Tibial nerve (tissue), 4 donors: ENCODE measurements at regions not wholly inside any gene's neighbourhood (a gene's known extent, or its start where the extent isn't known, plus 50 kb on each side); places are given as distances from the start of the nearest gene placed in this dataset.
"Not testable (repeated sequence)": the region's sequence is repeated elsewhere in the genome, so short reads cannot be mapped to it uniquely, and the experiment has no call there.

ENCODE experiments used
- DNase-seq, 2 donors: peaks; one replicate each; pipeline ENCODE4 v3.0.0-alpha.2; 2019; ENCODE audit warnings: low spot score in 2 of 2
- H3K27ac ChIP-seq, 4 donors: fragments of 200-600 bp; sonication (generic) in 3 of 4; one replicate each; pipeline ENCODE4 v1.5.1; 2017 to 2019; ENCODE audit warnings: mild to moderate bottlenecking in 1 of 4
- H3K27me3 ChIP-seq, 2 donors: fragments of 200-600 bp; sonication (generic) in 1 of 2; one replicate each; pipeline versions ENCODE4 v1.5.1 to v1.6.0; 2017 to 2019
- H3K36me3 ChIP-seq, 3 donors: fragments of 200-600 bp; sonication (generic); one replicate each; pipeline ENCODE4 v1.5.1; 2018 to 2019
- H3K4me1 ChIP-seq, 4 donors: fragments of 200-600 bp; sonication (generic) in 3 of 4; one replicate each; pipeline ENCODE4 v1.5.1; 2017 to 2019
- H3K4me3 ChIP-seq, 4 donors: fragments of 200-600 bp; sonication (generic) in 3 of 4; one replicate each; pipeline ENCODE4 v1.5.1; 2017 to 2019; ENCODE audit warnings: mild to moderate bottlenecking in 1 of 4, moderate library complexity in 1 of 4
- H3K9me3 ChIP-seq, 4 donors: fragments of 200-600 bp; sonication (generic) in 3 of 4; one replicate each; pipeline ENCODE4 v1.5.1; 2017 to 2019
- EP300 ChIP-seq, 2 donors: sonication (generic); formaldehyde crosslinking; IDR thresholded peaks; one replicate each; pipeline ENCODE4 v1.6.1; 2017; ENCODE audit warnings: antibody characterized with exemption in 2 of 2, mild to moderate bottlenecking in 1 of 2
- POLR2A ChIP-seq, 2 donors: fragments of 450-650 bp; IDR thresholded peaks; one replicate each; pipeline ENCODE4 v1.6.1; 2017; ENCODE audit warnings: antibody characterized with exemption in 2 of 2, mild to moderate bottlenecking in 2 of 2, moderate library complexity in 2 of 2
- WGBS, 2 donors: methylation state at CpG; one replicate each; pipeline ENCODE4 v1.1.5; 2018; 5-methylcytosine and 5-hydroxymethylcytosine counted together
- TF ChIP-seq, protein P1 (sequence below), 5 experiments: fragments of 200-600 bp in 3 of 5; fragments of 450-650 bp in 2 of 5; sonication (generic) in 3 of 5; IDR thresholded peaks; one replicate each; pipeline ENCODE4 v1.5.1; 2016 to 2019; ENCODE audit warnings: antibody characterized with exemption in 5 of 5, mild to moderate bottlenecking in 3 of 5, moderate library complexity in 2 of 5

DNA sequence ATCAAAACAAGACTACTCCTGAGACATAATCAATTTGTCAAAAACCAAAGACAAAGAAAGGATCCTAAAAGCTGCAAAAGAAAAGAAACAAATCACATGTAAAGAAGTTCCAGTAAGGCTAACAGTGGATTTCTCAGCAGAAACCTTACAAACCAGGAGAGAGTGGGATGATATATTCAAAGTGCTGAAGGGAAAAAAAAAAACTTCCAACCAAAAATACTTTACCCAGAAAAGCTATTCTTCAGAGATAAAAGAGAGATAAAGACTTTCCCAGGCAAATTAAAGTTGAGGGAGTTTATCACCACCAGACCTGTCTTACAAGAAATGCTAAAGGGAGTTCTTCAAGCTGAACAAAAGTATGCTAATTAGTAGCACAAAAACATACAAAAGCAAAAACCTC, 91.9 kb upstream of the PPP2R5C start:
- Histone ChIP-seq H3K9me3 (peaks cover 0 to 26% (median 3%) of the 10 kb centered on the region in 4 donors), H3K27me3 (peaks cover 0 to 11% of the 10 kb centered on the region in 2 donors), H3K36me3 (no peaks in the 10 kb centered on the region), H3K4me3 (no peak overlapping the region), H3K4me1 (no peaks in the 10 kb centered on the region), H3K27ac (no peak overlapping the region)
- DNase-seq: no peak
- TF ChIP-seq POLR2A (IDR thresholded peaks at IDR 0.05): no peak
- no peak for TF ChIP-seq EP300 (IDR thresholded peaks at IDR 0.05)
- TF ChIP-seq, protein P1, sequence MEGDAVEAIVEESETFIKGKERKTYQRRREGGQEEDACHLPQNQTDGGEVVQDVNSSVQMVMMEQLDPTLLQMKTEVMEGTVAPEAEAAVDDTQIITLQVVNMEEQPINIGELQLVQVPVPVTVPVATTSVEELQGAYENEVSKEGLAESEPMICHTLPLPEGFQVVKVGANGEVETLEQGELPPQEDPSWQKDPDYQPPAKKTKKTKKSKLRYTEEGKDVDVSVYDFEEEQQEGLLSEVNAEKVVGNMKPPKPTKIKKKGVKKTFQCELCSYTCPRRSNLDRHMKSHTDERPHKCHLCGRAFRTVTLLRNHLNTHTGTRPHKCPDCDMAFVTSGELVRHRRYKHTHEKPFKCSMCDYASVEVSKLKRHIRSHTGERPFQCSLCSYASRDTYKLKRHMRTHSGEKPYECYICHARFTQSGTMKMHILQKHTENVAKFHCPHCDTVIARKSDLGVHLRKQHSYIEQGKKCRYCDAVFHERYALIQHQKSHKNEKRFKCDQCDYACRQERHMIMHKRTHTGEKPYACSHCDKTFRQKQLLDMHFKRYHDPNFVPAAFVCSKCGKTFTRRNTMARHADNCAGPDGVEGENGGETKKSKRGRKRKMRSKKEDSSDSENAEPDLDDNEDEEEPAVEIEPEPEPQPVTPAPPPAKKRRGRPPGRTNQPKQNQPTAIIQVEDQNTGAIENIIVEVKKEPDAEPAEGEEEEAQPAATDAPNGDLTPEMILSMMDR (IDR thresholded peaks at IDR 0.05): no peak

DNA sequence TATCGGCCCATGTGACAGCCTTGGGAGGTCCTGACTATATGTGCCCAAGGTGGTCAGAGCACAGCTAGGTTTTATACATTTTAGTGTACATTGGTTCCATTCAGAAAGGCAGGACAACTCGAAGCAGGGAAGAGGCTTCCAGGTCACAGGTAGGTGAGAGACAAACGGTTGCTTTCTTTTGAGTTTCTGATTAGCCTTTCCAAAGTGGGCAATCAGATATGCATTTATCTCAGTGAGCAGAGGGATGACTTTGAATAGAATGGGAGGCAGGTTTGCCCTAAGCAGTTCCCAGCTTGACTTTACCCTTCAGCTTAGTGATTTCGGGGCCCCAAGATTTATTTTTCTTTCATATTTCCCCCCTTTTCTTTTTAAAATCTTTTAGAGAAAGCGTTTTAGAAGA, 87.6 kb upstream of the PPP2R5C start:
- no peaks in the 10 kb centered on the region for H3K4me1 ChIP-seq
- peaks cover 0 to 24% (median 3%) of the 10 kb centered on the region in 4 donors for H3K9me3 ChIP-seq
- 73% methylated on average over 5 of the region's 5 CpGs for WGBS, 2 donors
- H3K27ac ChIP-seq: no peak overlapping the region
- H3K4me3 ChIP-seq: no peak overlapping the region
- H3K27me3 ChIP-seq: no peaks in the 10 kb centered on the region
- no peak for TF ChIP-seq POLR2A (IDR thresholded peaks at IDR 0.05)
- TF ChIP-seq, protein P1 (IDR thresholded peaks at IDR 0.05): no peak
- no peak for TF ChIP-seq EP300 (IDR thresholded peaks at IDR 0.05)
- no peak for DNase-seq
- no peaks in the 10 kb centered on the region for H3K36me3 ChIP-seq

DNA sequence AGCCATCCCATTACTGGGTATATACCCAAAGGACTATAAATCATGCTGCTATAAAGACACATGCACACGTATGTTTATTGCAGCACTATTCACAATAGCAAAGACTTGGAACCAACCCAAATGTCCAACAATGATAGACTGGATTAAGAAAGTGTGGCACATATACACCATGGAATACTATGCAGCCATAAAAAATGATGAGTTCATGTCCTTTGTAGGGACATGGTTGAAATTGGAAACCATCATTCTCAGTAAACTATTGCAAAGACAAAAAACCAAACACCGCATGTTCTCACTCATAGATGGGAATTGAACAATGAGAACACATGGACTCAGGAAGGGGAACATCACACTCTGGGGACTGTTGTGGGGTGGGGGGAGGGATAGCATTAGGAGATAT, 85.7 kb upstream of the PPP2R5C start:
- not testable (repeated sequence) for H3K27ac ChIP-seq, H3K4me1 ChIP-seq, H3K27me3 ChIP-seq, H3K9me3 ChIP-seq, H3K36me3 ChIP-seq, H3K4me3 ChIP-seq, DNase-seq
- WGBS, 2 donors: 87 to 100% methylated on average over 1 to 2 of the region's 2 CpGs

DNA sequence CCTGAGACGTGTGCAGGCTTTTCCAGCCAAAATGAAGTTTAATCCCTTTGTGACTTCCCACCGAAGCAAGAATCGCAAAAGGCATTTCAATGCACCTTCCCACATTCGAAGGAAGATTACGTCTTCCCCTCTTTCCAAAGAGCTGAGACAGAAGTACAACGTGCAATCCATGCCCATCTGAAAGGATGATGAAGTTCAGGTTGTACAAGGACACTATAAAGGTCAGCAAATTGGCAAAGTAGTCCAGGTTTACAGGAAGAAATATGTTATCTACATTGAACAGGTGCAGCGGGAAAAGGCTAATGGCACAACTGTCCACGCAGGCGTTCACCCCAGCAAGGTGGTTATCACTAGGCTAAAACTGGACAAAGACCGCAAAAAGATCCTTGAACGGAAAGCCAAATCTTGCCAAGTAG, 83.6 kb upstream of the PPP2R5C start:
- 87 to 91% methylated on average over 11 of the region's 11 CpGs for WGBS, 2 donors
- not testable (repeated sequence) for H3K4me3 ChIP-seq, H3K9me3 ChIP-seq, H3K27ac ChIP-seq, DNase-seq, H3K36me3 ChIP-seq, H3K4me1 ChIP-seq, H3K27me3 ChIP-seq

DNA sequence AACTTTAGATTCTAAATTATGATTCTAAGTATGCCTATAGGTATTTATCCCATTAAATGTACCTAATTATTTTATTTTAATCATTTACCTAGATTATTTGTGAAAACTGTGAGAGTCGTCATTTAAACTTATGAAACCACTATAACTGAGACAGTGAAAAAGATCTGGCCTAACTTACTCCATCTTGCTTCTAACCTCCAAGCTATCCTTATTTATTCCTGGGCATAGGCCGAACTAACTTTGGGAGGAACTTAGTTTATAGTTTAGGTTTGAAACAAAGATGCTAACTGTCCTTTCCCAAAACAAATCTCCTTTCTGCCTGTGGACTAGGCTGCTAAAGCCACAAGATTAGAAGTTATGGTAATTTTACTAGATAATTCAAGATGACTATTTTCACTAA, 79.7 kb upstream of the PPP2R5C start:
- no peak for TF ChIP-seq POLR2A (IDR thresholded peaks at IDR 0.05)
- TF ChIP-seq, protein P1 (IDR thresholded peaks at IDR 0.05): no peak
- no peak for TF ChIP-seq EP300 (IDR thresholded peaks at IDR 0.05)
- Histone ChIP-seq H3K27ac (no peak overlapping the region), H3K4me3 (no peak overlapping the region), H3K27me3 (peaks cover 0 to 12% of the 10 kb centered on the region in 2 donors), H3K4me1 (no peaks in the 10 kb centered on the region), H3K9me3 (no peaks in the 10 kb centered on the region), H3K36me3 (no peaks in the 10 kb centered on the region)
- WGBS, 2 donors: 93 to 96% methylated on average over 2 of the region's 2 CpGs
- DNase-seq: no peak

DNA sequence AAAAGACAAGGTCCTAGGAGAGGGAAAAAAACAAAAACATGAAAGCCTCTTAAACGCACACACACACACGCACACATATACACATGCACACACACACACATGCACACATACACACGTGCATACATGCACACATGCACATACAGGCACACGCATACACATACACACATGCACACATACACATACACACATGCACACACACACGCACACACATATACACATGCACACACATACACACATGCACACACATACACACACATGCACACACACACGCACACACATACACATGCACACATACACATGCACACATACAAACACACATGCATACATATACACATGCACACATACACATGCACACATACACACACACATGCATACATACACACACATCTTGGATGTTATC, 78.1 kb upstream of the PPP2R5C start:
- Histone ChIP-seq H3K9me3 (no peaks in the 10 kb centered on the region), H3K36me3 (no peaks in the 10 kb centered on the region), H3K27me3 (peaks cover 0 to 12% of the 10 kb centered on the region in 2 donors), H3K27ac (no peak overlapping the region), H3K4me3 (no peak overlapping the region), H3K4me1 (no peaks in the 10 kb centered on the region)
- 87 to 89% methylated on average over 6 of the region's 6 CpGs for WGBS, 2 donors
- DNase-seq: no peak
- TF ChIP-seq EP300 (IDR thresholded peaks at IDR 0.05) (no peak), POLR2A (IDR thresholded peaks at IDR 0.05) (no peak)
- TF ChIP-seq, protein P1 (IDR thresholded peaks at IDR 0.05): no peak
